ENCODE measurements at regions not wholly inside any gene's neighbourhood (a gene's known extent, or its start where the extent isn't known, plus 50 kb on each side); places are given as distances from the start of the nearest gene placed in this dataset.
"Not testable (repeated sequence)": the region's sequence is repeated elsewhere in the genome, so short reads cannot be mapped to it uniquely, and the experiment has no call there.

DNA sequence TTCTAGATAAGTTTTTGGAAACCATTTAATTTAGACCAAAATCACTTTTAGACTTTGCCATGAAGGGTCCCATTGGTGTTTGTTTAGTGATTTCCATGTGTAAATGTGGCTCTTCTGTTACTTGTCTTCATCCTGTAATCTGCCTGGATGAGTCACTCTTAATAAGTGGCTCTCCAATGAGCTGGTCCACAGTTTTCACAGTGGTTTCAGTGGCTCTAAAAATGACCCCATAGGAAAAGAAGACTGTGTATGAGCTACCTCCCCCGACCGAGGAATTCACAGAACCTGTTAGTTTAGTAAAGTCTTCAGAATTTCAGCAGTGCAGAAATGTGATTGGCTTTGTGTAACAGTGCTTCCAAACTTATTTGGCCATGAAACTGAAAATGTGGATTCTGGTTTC lies 492.0 kb upstream of the MARCKS start:
- DNase-seq (ENCODE audit: low read depth), result peak; percentile 45

DNA sequence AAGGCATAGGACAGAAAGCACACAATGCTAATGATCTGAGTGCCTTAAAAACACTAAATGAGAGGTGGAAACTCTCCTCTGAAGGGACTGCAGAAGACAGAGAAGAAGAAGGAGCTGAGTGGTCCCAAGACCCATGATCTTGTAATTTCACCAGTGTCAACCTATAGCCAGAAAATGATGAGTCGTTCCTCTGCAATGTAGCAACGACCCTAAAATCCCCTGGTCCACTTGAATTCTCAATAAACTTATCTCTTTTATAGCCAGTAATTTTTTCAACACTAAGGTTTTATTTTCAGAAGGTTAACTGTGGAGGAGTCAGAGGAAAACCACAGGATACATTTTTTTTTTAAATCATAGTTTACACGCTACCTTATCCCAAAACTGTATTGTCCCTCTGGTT lies 490.6 kb upstream of the MARCKS start:
- DNase-seq (ENCODE audit: low read depth), result no peak

DNA sequence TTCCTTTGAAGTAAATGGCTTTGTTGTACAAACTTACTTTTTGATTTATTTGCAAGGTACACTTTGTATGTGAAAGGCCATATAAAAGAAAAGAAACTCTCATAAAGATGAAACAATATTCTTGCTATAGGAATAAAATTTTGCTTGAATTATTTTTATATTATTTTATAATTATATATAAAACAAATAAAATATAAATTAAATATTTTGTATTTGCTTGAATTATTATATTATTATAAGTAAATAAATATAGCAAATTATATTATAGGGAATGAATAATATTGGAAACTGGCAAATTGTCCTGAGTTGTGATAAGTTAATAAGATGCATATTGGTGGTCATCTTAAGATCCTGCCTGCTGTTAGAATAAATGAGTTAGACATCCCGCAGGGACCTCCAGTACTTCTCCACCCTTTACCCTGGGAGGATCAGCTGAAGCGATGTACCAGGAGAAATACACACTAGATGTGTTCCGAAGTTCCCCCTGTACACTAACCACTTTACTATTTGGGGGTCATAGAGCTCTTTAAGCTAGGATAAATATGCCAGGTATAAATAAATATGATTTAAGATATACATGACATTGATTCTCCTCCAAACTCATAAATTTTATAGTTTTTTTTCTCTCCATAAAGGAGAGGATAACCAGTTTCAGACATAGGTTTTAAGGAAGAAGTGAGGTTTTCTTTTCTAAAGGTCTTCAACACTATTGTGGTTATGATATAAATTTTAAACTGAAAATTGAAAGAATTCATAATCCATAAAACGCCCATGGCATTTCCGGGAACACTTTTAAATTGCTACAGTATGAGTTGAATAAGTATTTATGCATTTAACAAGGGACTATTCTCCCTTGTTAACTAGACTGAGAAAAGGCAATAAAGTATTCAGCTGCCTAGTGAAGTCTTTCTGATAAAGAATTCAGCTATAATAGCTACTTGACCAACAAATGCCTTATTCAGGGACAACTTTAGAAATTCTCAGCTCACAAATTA lies 486.3 kb upstream of the MARCKS start:
- DNase-seq (ENCODE audit: low read depth), result no peak

DNA sequence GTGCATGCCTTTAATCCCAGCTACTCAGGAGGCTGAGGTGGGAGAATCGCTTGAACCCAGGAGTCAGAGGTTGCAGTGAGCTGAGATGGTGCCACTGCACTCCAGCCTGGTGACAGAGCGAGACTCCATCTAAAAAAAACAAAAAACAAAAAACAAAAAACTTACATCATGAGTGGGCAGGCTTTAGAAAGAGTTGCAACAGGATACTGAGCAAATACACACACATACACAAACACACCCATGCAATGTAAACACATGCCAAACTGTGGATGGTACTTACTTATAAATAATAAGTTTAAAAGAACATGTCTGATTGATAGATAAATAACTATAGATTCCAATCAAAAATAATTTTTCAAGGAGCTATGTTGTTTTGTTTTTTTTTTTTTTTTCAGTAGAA lies 481.7 kb upstream of the MARCKS start:
- not testable (repeated sequence) for DNase-seq (ENCODE audit: low read depth)

DNA sequence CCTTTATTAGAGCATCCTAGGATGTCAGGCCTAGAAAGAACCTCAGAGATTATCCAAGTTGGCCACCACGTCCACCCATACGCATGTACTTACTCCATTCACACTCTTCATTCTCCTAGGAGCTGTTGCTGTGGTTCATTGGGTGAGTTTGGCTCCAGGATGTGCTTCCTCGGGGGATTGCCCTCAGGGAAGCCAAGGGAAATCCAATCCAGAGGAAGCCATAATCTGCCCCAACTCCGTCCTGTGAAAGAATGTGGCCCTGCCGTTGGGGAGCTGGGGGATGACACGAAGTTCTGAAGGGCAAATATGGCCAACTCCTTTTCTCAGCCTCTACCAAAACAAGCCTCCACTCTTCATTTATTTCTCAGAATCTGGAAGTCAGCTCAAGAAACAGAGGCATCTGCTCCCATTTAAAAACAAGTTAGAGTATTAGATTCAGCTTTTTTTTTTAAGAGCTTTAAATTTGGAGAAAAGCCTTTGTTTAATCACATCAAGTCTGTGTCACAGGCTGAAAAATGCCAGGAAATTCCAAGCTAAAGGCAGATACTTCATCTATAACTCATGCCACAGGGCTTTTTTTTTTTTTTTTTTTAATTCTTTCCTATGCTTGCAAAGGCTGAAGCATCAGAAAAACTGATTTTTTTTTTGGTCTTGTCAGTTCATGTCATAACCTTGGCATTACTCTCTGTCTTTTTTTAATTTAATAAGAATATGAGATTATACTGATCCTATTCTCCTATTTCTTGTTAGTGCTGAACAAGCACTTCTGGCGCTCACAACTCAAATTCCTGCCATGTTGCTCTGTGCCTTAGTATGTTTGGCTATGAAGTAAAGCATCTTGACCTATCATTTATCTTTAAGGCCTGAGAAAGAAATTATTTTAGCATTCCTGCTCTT lies 480.9 kb upstream of the MARCKS start:
- DNase-seq (ENCODE audit: low read depth), result peak; percentile 47

DNA sequence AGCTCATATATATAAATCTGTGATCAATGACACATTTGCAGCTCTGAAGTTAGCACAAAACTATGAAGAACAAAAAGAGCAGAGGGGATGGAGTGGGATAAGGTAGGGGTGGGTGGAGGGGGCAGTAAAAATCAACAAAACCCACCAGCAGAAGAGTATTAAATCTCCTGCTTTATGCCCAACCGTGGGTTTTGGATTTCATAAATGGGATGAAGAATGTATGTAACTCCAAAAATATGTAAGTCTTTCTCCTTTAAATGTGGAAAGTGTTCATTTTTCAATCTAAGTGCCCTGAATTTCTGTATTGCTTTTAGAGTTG lies 480.3 kb upstream of the MARCKS start:
- DNase-seq (ENCODE audit: low read depth), result no peak

DNA sequence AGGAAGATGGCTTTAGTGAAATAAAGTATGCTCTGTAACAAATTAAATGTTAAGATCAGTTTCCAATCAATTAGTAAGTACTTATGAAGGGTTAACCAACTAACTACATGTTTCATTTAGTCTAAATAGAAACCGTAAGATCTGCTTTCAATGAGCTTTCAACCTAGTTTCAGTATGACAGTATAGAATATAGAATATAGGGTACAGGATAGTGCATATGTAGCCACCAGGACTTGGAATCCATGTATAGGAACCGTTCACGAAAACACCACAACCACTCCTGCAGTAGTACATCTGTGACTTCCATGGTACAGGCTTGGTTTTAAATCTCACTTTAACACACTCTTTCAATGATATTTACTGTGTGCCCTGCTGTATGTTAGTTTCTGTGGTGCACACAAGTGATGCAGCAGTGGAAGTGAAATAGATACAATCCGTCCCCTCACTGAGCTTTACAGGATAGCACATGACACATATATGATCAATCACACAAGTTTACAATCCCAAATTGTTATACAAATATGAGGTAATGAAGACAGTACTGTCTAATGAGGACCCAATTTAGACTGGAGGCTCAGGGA lies 479.7 kb upstream of the MARCKS start:
- no peak for DNase-seq (ENCODE audit: low read depth)

DNA sequence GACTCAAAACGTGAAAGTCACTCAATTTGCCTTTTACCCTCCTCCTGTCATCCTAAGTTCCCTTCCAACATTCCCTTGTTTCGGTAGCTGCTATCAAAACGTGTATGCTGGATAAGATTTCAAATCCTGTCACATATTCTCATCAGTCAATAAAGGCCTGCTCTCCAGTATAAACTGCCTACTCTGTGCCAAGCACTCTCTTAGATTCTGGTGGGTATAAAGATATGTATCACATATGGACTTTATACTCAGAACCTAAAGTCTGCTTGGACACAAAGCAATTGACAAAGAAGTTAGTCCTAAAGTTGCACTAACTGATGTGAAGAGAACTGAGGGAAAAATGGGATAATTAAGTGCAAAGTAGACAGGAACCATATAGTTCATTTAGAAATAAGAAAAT lies 476.6 kb upstream of the MARCKS start:
- DNase-seq (ENCODE audit: low read depth), result no peak

DNA sequence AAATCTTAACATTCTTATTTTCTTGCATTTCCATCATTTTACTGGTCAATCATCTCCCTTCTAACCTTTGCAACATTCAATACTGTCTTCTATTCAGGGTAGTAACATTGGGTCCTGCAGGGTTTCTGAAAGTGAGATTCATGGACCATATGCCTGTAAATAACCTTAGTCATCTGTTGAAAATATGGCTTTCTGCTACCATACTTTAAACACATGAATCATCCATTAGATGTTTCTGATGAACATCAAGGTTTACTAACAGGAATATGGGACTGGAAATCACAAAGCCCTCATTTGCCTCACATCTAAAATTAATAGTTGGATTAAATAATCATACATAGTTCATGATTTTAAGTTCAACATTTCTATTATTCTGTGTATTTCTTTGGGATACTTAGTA lies 475.9 kb upstream of the MARCKS start:
- no peak for DNase-seq (ENCODE audit: low read depth)

DNA sequence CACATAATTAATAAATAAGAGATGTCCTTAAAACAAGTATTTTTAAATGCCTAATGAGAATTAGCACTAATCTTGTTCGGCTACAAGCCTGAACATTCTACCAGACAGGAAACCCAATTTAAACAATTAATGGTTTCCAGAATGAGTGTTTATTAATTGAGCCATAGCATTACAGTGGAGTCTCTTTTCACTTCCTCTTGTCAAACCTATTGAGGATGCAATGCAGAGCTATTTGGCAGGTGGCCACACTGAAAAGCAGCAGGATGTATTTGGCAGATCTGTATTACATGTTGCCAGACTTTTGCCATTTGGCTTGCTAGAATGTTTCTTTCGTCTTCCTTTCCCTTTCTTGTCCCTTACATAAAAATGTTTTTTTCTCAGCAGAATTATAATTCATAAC lies 475.2 kb upstream of the MARCKS start:
- peak; percentile 27 for DNase-seq (ENCODE audit: low read depth)

DNA sequence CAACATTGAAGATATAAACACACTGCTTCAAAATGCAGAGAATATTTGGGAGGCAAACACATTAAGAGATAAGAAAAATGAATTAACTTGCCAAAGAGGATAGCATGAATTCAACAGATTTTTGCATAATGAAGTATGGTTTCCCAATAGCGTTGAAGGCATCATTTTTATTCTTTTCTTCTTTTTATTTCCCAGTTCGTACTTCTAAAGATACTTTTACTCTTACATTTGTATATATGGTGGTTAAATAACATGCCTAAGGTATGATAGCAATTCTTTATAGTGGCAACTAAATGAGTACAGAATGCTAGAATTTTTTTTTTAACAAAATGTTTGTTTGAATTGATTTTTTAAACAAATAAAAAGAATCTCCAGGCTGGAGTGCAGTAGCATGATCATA lies 473.4 kb upstream of the MARCKS start:
- no peak for DNase-seq (ENCODE audit: low read depth)

DNA sequence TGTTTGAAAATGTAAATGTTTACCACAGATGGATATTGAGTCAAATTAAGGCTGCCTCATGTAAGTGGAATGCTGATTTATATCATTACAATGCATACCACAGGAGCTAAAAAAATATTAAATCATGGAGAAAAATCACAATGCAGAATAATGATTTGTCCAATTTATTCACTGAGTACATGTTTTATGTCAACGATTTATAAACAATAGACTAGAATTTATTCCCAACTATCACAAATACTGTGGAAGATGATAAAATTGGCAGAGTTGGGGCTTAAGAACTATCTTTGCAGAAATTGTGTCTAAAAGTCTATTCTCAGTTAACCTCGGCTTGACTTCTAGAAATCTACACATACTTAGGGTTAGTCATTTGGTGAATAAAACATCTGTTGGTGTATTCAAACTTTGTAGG lies 472.1 kb upstream of the MARCKS start:
- no peak for DNase-seq (ENCODE audit: low read depth)

DNA sequence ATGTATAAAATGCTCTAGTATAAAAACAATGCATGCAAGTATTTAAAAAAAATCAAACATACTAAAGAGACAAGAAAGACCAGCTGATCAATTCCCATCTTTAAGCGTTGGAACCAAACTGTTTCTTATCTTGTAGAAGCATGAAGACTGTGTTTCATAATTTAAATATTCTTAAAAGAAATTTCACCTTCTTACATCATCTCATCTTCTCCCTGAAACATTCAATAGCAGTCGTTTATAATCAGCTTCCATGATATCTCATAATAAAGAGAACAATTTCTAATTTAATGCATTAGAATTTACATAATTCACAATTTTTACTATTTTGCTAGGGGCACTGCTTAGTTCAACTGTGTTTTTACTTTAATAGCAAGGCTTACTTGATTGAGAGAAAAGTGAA lies 468.1 kb upstream of the MARCKS start:
- no peak for DNase-seq (ENCODE audit: low read depth)

DNA sequence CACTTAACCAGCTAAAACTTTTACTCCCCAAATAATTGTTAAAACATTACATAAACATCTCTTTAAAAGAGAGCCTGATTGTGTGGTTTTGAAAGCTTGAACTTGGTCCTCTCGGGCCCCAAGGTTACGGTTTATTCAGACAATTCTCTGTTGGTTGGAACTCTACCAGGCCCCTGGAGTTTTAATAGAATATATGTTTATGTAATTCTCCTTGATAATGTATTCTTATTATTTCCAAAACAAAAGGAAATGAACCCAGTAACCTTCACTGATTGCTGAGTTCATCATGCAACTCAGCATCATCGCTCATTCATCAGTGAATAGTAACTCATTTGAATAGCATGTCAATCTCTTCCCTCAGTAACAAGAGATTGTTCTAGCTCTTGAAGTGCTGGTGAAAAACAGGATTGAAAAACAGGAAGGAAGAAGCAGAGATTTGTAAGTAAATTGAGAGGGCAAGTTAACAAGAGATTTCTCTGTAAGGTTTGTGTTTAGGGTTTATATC lies 464.5 kb upstream of the MARCKS start:
- DNase-seq (ENCODE audit: low read depth), result no peak

DNA sequence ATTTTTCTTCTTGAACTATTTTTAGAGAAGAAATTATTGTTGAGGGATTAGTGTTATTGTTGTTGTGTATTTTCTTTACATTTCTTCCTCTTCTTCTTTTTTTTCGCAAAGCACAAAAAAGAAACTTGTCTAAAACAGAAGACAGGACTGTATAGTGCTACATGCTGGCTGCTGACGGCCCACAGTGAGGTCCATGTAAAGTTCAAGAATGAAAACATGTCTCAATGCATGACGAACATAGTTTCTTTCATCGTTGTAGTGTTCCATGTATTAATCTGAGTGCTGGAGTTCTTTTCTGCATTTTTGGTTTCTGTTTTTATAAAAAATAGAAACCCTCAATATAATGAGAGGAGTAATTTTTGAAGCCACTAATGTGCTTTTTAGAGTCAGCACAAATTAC lies 462.9 kb upstream of the MARCKS start:
- DNase-seq (ENCODE audit: low read depth), result no peak

DNA sequence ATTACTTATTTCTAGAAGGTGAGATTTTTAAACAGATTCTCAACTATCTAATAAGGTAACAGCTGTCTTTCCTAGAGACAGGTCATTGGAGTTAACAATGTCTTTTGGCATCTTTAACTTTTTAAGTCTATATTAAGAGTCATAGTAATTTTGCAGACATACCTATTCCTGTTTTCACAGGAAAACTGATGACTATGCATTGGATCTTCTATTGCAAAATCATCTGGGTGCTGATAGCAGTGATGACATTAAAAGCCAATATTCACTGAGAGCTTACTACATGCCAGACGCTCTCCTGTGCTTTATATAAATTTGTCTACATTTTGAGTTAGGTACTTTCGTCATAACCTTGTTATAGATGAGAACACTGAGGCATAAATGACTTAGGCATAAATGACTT lies 462.4 kb upstream of the MARCKS start:
- no peak for DNase-seq (ENCODE audit: low read depth)

DNA sequence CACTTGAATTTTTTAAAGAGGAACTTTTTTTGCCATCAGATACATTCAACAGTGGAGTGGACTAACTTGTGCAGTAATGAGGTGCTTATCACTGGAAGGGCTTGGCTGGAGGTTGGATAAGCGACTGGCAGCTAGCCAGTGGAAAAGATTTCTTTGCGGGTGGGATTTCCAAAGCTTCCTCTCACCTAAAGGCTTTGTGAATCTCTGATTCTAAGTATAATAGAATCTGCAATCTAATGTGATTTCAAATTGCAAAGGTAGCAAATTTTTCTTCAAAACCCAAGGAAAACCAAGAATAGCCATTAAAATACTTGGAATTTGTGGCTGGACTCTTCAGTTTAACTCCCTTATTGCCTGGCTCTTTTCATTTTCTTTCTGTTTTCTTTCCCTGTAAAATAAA lies 460.4 kb upstream of the MARCKS start:
- DNase-seq (ENCODE audit: low read depth), result no peak

DNA sequence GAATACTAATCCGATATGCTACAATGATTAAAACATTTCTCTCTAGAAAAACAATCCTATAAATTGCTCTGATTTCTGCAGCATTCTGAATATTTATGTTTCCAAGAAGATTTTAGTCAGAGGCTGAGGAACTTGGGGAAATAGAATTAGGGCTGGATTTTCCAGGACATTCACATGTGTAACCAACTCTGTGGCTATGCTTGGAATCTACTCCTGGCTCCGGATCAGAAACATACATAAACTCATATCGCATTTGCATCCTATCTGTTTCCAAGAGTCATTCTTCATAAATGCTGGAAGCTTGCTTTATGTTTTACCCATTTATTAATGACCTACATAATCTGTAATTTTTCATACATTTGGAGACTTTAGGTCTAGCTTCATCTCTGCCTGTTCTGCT lies 459.9 kb upstream of the MARCKS start:
- no peak for DNase-seq (ENCODE audit: low read depth)

DNA sequence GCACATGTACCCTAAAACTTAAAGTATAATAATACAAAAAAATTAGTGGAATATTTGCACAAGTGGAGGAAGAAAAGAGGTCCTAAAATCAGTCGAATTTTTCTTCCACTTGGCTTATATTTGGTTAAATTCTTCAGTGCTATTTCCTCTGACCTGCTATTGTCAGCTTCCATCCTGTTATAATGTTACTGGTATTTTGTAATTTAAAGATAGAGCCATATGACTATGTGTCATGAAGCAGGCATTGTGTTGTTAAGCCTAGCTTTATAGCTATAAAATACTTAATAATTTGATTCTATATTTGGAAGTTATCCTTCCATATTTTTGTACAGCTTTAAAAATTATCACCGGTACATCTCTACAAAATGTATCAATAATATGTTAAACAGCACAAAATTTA lies 455.9 kb upstream of the MARCKS start:
- DNase-seq (ENCODE audit: low read depth), result no peak

DNA sequence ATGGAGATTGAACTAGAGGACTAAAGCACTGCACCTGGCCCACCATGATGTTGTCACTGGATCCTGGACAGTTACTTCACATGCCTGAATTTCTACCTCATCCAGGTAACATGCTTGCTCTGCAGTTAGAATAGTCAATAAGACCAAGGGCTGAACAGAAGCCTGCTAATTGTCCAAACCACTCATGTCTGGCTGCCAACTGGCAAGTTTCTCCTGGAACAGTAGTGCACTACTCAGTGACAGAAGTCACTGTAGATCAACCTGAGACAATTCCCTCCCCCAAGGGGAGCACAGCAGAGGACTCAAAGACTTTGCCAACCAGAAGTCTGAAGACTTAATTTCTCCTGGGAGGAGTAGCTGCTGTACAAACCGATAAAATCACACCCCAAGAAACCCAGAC lies 454.6 kb upstream of the MARCKS start:
- no peak for DNase-seq (ENCODE audit: low read depth)

DNA sequence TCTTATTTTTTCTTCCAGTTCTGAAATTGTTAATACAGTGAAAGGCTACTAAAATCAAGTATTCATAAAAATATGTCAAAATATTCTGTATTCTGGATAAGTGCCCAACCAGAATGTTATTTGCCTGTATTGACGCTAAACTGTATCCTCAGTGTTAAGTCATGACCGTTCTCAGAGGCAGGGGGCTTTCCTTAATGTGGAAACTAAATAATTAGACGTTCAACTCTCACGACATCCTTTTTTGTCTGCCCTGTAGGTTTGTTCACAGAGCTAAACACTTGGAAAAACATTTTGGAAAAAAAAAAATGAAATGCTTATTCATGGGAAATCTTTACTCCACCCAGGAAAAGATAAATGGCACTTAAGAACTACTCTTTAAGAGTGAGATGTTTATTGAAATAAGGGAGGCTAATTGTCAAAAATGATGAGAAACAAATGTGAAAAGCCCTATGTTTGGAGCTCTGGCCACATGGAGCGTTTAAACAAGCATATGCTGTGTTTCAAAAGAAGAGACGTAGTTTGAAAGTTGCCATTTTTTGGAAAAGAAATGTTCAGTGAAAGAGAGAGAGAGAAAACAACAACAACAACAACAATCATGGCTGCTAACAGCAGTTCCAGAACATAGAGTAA lies 453.1 kb upstream of the MARCKS start:
- DNase-seq (ENCODE audit: low read depth), result no peak
